ENCODE measurements at regions not wholly inside any gene's neighbourhood (a gene's known extent, or its start where the extent isn't known, plus 50 kb on each side); places are given as distances from the start of the nearest gene placed in this dataset.

GRCh38 chr20:11246251-11246775 lies 572.5 kb upstream of the JAG1 start:
- TF ChIP-seq CTCF (IDR thresholded peaks at IDR 0.05) = no peak
- no peak for ATAC-seq (ENCODE audit: low FRiP score)
- no peak for DNase-seq (ENCODE audit: low spot score)

GRCh38 chr20:11247046-11248010 lies 573.5 kb upstream of the JAG1 start:
- no peak for DNase-seq (ENCODE audit: low spot score)
- TF ChIP-seq CTCF (IDR thresholded peaks at IDR 0.05) = no peak
- ATAC-seq (ENCODE audit: low FRiP score) = no peak

- TF ChIP-seq CTCF (IDR thresholded peaks at IDR 0.05) = no peak
- ATAC-seq (ENCODE audit: low FRiP score) (no peak), DNase-seq (ENCODE audit: low spot score) (no peak)
These were observed 574.2 kb upstream of the JAG1 start for GRCh38 chr20:11248011-11248409.

- ATAC-seq (ENCODE audit: low FRiP score) (no peak), DNase-seq (ENCODE audit: low spot score) (no peak)
- no peak for TF ChIP-seq CTCF (IDR thresholded peaks at IDR 0.05)
These were observed 575.2 kb upstream of the JAG1 start for GRCh38 chr20:11248687-11249638.

GRCh38 chr20:11249683-11250082 lies 575.9 kb upstream of the JAG1 start:
- no peak for TF ChIP-seq CTCF (IDR thresholded peaks at IDR 0.05)
- DNase-seq (ENCODE audit: low spot score) (no peak), ATAC-seq (ENCODE audit: low FRiP score) (no peak)

GRCh38 chr20:11252447-11252846 lies 578.6 kb upstream of the JAG1 start:
- TF ChIP-seq CTCF (IDR thresholded peaks at IDR 0.05) = no peak
- ATAC-seq (ENCODE audit: low FRiP score) = no peak
- no peak for DNase-seq (ENCODE audit: low spot score)

All from omental fat pad (tissue), 3 donors.